ENCODE measurements at regions not wholly inside any gene's neighbourhood (a gene's known extent, or its start where the extent isn't known, plus 50 kb on each side); places are given as distances from the start of the nearest gene placed in this dataset.

DNA sequence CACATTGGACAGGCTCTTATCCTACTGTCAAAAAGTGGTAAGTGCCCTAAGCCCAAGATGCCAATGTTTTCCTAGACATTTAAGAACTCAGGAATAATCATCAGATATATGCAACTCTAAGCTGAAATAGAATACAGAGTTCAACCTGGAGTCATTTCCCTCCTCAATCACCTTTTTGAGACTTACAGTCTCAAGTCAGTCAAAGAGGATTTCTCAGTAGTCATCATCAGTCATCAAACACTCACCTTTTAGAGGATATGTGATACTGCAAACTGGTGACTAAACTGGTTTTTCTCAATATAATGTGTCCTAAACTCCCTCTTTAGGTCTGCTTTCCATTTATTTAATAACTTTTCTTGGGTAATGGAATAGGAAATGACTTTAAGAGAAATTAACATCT, 145.3 kb upstream of the ADAMTS5 start:
- Mint-ChIP-seq H3K9me3 (ENCODE audit: low read depth, unreplicated experiment) (no peaks in the 10 kb centered on the region), H3K27me3 (ENCODE audit: unreplicated experiment) (no peaks in the 10 kb centered on the region), H3K4me3 (ENCODE audit: low read depth, unreplicated experiment) (no peak overlapping the region), H3K27ac (ENCODE audit: unreplicated experiment) (no peak overlapping the region), H3K36me3 (ENCODE audit: insufficient read depth, unreplicated experiment) (no peaks in the 10 kb centered on the region), H3K4me1 (ENCODE audit: low read depth, unreplicated experiment) (no peaks in the 10 kb centered on the region)
- BruUV-seq (replicated peaks) = no TSS peak
- CTCF ChIA-PET = no interaction called here
- TF ChIP-seq, protein P1, sequence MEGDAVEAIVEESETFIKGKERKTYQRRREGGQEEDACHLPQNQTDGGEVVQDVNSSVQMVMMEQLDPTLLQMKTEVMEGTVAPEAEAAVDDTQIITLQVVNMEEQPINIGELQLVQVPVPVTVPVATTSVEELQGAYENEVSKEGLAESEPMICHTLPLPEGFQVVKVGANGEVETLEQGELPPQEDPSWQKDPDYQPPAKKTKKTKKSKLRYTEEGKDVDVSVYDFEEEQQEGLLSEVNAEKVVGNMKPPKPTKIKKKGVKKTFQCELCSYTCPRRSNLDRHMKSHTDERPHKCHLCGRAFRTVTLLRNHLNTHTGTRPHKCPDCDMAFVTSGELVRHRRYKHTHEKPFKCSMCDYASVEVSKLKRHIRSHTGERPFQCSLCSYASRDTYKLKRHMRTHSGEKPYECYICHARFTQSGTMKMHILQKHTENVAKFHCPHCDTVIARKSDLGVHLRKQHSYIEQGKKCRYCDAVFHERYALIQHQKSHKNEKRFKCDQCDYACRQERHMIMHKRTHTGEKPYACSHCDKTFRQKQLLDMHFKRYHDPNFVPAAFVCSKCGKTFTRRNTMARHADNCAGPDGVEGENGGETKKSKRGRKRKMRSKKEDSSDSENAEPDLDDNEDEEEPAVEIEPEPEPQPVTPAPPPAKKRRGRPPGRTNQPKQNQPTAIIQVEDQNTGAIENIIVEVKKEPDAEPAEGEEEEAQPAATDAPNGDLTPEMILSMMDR (IDR thresholded peaks at IDR 0.05; ENCODE audit: unreplicated experiment) = no peak
- intact Hi-C loops (cut with micrococcal nuclease; ENCODE audit: unreplicated experiment) = no loop called here
- DNase-seq = no peak

- Mint-ChIP-seq H3K4me1 (ENCODE audit: low read depth, unreplicated experiment) (no peaks in the 10 kb centered on the region), H3K36me3 (ENCODE audit: insufficient read depth, unreplicated experiment) (no peaks in the 10 kb centered on the region), H3K27me3 (ENCODE audit: unreplicated experiment) (no peaks in the 10 kb centered on the region), H3K4me3 (ENCODE audit: low read depth, unreplicated experiment) (no peak overlapping the region), H3K9me3 (ENCODE audit: low read depth, unreplicated experiment) (no peaks in the 10 kb centered on the region), H3K27ac (ENCODE audit: unreplicated experiment) (no peak overlapping the region)
- no TSS peak for BruUV-seq (replicated peaks)
- CTCF ChIA-PET = no interaction called here
- DNase-seq = no peak
- TF ChIP-seq, protein P1 (IDR thresholded peaks at IDR 0.05; ENCODE audit: unreplicated experiment) = no peak
- intact Hi-C loops (cut with micrococcal nuclease; ENCODE audit: unreplicated experiment) = no loop called here
These were observed 144.1 kb upstream of the ADAMTS5 start for GRCh38 chr21:27110956-27111355.

DNA sequence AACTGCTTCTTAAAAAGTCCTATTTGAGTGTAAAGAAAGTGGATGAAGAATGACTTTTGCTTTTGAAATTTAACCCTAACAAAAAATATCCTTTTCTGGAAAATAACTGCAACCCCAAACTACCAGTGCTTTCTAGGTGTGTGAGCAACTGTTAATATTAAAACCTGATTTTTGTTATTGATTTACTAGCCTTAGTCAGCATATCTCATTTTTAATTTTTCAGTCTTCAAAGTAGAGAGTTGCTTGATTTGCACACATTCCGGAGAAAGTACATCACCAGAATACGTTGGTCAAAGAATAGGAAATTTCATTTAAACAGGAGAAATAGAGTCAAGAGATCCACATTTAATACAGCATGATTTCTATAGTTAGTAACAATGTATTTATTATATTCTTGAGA, 141.8 kb upstream of the ADAMTS5 start:
- TF ChIP-seq, protein P1 (IDR thresholded peaks at IDR 0.05; ENCODE audit: unreplicated experiment) = no peak
- no peak for DNase-seq
- no peaks in the 10 kb centered on the region for H3K9me3 Mint-ChIP-seq (ENCODE audit: low read depth, unreplicated experiment)
- peaks cover 9% of the 10 kb centered on the region for H3K4me1 Mint-ChIP-seq (ENCODE audit: low read depth, unreplicated experiment)
- no peak overlapping the region for H3K27ac Mint-ChIP-seq (ENCODE audit: unreplicated experiment)
- no peak overlapping the region for H3K4me3 Mint-ChIP-seq (ENCODE audit: low read depth, unreplicated experiment)
- CTCF ChIA-PET = no interaction called here
- intact Hi-C loops (cut with micrococcal nuclease; ENCODE audit: unreplicated experiment) = no loop called here
- H3K36me3 Mint-ChIP-seq (ENCODE audit: insufficient read depth, unreplicated experiment) = no peaks in the 10 kb centered on the region
- no peaks in the 10 kb centered on the region for H3K27me3 Mint-ChIP-seq (ENCODE audit: unreplicated experiment)
- no TSS peak for BruUV-seq (replicated peaks)

DNA sequence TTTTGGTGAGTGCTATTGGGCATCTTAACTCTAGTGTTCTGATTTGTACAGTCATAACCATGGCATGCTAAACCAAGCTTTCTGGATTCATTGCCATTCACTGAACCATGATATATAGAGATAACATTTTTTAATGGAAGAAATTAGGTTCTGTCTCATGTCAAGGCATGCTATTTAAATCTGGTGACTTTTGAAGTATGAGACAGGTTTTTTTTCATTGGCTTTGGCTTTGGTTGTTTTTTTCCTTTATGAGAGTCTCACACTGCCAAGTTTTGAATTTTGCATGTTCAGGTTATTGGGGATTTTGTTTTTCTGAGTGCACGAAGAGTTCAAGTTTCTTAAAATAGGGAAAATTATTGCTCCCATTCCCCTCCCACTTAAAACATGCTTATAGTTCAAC, 141.3 kb upstream of the ADAMTS5 start:
- no peak for DNase-seq

More for the DNA sequence above, 141.3 kb upstream of the ADAMTS5 start:
- Mint-ChIP-seq H3K4me1 (ENCODE audit: low read depth, unreplicated experiment) (peaks cover 9% of the 10 kb centered on the region), H3K9me3 (ENCODE audit: low read depth, unreplicated experiment) (no peaks in the 10 kb centered on the region), H3K4me3 (ENCODE audit: low read depth, unreplicated experiment) (no peak overlapping the region), H3K27ac (ENCODE audit: unreplicated experiment) (no peak overlapping the region), H3K27me3 (ENCODE audit: unreplicated experiment) (no peaks in the 10 kb centered on the region), H3K36me3 (ENCODE audit: insufficient read depth, unreplicated experiment) (no peaks in the 10 kb centered on the region)
- intact Hi-C loops (cut with micrococcal nuclease; ENCODE audit: unreplicated experiment) = no loop called here
- CTCF ChIA-PET = no interaction called here
- TF ChIP-seq, protein P1 (IDR thresholded peaks at IDR 0.05; ENCODE audit: unreplicated experiment) = no peak
- BruUV-seq (replicated peaks) = no TSS peak
